ENCODE measurements at regions not wholly inside any gene's neighbourhood (a gene's known extent, or its start where the extent isn't known, plus 50 kb on each side); places are given as distances from the start of the nearest gene placed in this dataset.
"Not testable (repeated sequence)": the region's sequence is repeated elsewhere in the genome, so short reads cannot be mapped to it uniquely, and the experiment has no call there.

- TF ChIP-seq CTCF (IDR thresholded peaks at IDR 0.05; ENCODE audit: low read depth, low read length, missing input control); ATF3 (IDR thresholded peaks at IDR 0.05); MAX (IDR thresholded peaks at IDR 0.05); REST (IDR thresholded peaks at IDR 0.05); YY1 (IDR thresholded peaks at IDR 0.05): not testable (repeated sequence)
Observed at GRCh38 chr2:18963739-18964256, 374.4 kb upstream of the NT5C1B start.

Data from liver (tissue), 3 donors.